Endodermal cell (in vitro differentiated cells): ENCODE measurements at regions not wholly inside any gene's neighbourhood (a gene's known extent, or its start where the extent isn't known, plus 50 kb on each side); places are given as distances from the start of the nearest gene placed in this dataset.

Experiments
- DNase-seq: peaks from one replicate; pipeline ENCODE4 v3.0.0-alpha.2; 2017
- H3K27ac ChIP-seq: 2 replicates; pipeline ENCODE4 v1.5.1; 2013; ENCODE audit warnings: mild to moderate bottlenecking, low read depth, low read length, moderate library complexity
- H3K27me3 ChIP-seq: 2 replicates; pipeline ENCODE4 v1.6.1; 2013; ENCODE audit warnings: mild to moderate bottlenecking, low read length, moderate library complexity; ENCODE audit not compliant: insufficient read depth, control insufficient read depth, poor library complexity, severe bottlenecking
- H3K36me3 ChIP-seq: 2 replicates; pipeline ENCODE4 v1.7.0; 2013; ENCODE audit warnings: mild to moderate bottlenecking, low read length, moderate library complexity; ENCODE audit not compliant: control insufficient read depth, insufficient read depth
- H3K4me1 ChIP-seq: one replicate; pipeline ENCODE4 v1.7.0; 2013; ENCODE audit warnings: low read length; ENCODE audit not compliant: control insufficient read depth, insufficient read depth
- H3K4me3 ChIP-seq: 2 replicates; pipeline ENCODE4 v1.5.1; 2013; ENCODE audit warnings: mild to moderate bottlenecking, low read length, moderate library complexity
- H3K9ac ChIP-seq: 2 replicates; pipeline ENCODE4 v1.6.1; 2013; ENCODE audit warnings: mild to moderate bottlenecking, low read length, moderate library complexity; ENCODE audit not compliant: poor library complexity, severe bottlenecking; ENCODE audit errors: extremely low read depth
- H3K9me3 ChIP-seq: 2 replicates; pipeline ENCODE4 v1.6.1; 2013; ENCODE audit warnings: mild to moderate bottlenecking, low read length, moderate library complexity; ENCODE audit not compliant: control insufficient read depth
- H3K27ac Mint-ChIP-seq: 2 replicates; pipeline ENCODE4 v1.8.0; 2020; ENCODE audit warnings: mixed read lengths
- H3K27me3 Mint-ChIP-seq: 2 replicates; pipeline ENCODE4 v1.8.0; 2021; ENCODE audit warnings: mild to moderate bottlenecking, mixed read lengths; ENCODE audit not compliant: insufficient read depth
- H3K36me3 Mint-ChIP-seq: 2 replicates; pipeline ENCODE4 v1.8.0; 2020; ENCODE audit warnings: low read depth, mixed read lengths
- H3K4me1 Mint-ChIP-seq: 2 replicates; pipeline ENCODE4 v1.8.0; 2020; ENCODE audit warnings: mixed read lengths
- H3K4me3 Mint-ChIP-seq: 2 replicates; pipeline ENCODE4 v1.8.0; 2020; ENCODE audit warnings: mild to moderate bottlenecking, moderate library complexity, mixed read lengths
- H3K9me3 Mint-ChIP-seq: 2 replicates; pipeline ENCODE4 v1.8.0; 2020; ENCODE audit warnings: mild to moderate bottlenecking, mixed read lengths
- CTCF ChIP-seq: fragments of 200-600 bp; sonication (generic); conservative IDR thresholded peaks from 2 replicates; pipeline ENCODE4 v1.5.0; 2021; ENCODE audit warnings: antibody characterized with exemption, mild to moderate bottlenecking
- WGBS, 2 experiments: methylation state at CpG; one replicate each; pipeline versions ENCODE4 v1.1.5 to v1.1.7; 2013; ENCODE audit warnings: missing lambda C conversion rate in 2 of 2, mixed read lengths in 1 of 2; ENCODE audit not compliant: insufficient coverage in 1 of 2, insufficient read length in 1 of 2; 5-methylcytosine and 5-hydroxymethylcytosine counted together

DNA sequence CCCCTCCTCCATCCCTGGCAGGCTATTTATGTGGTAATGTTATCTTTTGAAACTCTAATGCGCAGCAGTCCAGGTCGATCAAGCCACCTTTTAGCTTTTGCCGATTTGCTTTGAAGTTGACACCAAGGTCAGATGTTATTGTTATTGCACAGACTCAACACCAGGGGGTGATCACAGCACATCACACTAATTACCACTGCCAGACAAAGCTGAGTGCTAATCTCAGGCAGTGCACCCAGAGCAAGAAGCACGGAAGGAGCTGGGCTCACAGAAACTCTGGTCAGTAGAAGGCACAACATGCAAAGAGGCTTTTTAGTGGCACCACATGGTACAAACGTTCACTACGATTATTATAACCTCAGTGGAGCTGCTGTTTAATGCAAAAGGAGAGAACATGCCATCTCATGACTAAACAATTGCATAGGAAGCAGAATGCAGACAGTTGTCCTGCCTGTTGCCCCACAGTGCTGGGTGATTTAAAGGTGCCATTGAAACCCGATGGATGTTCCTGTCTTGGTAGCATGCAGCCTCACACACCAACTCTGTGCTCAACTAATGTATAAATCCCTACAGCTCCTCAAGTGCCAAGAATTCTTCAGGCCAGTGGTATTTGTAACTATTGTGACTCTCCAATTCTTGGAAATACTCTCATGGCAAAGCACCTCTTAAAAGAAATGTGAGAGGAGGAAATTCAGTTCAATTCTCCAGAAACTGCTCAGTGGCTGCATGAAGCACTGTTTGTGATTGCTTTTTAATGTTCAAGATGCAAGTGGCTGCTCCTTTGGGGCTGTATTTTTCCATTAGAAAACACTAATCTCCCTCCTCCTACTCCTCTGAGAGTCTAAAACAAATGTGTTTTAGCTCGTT lies 353.9 kb upstream of the DDI1 start:
- Mint-ChIP-seq H3K36me3 (no peaks in the 10 kb centered on the region), H3K9me3 (peaks cover 5% of the 10 kb centered on the region), H3K27me3 (no peaks in the 10 kb centered on the region), H3K4me3 (no peak overlapping the region), H3K4me1 (peaks cover 10% of the 10 kb centered on the region), H3K27ac (peak overlapping the region; percentile 19)
- no peaks in the 10 kb centered on the region for H3K36me3 ChIP-seq
- H3K4me3 ChIP-seq, result no peak overlapping the region
- no peak overlapping the region for H3K9ac ChIP-seq
- 35 to 36% methylated on average over 4 to 8 of the region's 8 CpGs for WGBS, 2 experiments
- DNase-seq, result peak; percentile 89
- no peaks in the 10 kb centered on the region for H3K27me3 ChIP-seq
- peak; percentile 90 for TF ChIP-seq CTCF
- H3K9me3 ChIP-seq, result peaks cover 9% of the 10 kb centered on the region
- H3K27ac ChIP-seq, result no peak overlapping the region
- H3K4me1 ChIP-seq, result peaks cover 4% of the 10 kb centered on the region

DNA sequence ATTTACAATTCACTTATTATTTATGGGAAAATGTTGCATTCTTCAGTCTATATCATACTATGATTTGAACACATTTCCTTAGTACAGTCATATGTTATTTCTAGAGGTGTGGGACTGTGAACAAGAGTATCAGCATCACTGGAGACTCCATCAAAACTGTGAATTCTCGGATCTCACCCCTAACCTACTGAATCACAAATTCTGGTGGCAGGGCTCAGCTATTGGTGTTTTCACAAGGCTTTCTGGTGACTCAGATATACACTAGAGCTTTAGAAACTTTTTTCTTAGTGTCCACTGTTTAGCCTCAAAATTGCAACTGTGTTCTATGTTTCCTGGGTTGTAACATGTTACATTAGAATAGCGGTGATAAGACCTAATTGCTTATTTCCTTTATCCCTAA lies 352.9 kb upstream of the DDI1 start:
- Histone ChIP-seq H3K9ac (no peak overlapping the region), H3K4me3 (no peak overlapping the region), H3K4me1 (peaks cover 4% of the 10 kb centered on the region), H3K36me3 (no peaks in the 10 kb centered on the region), H3K9me3 (peaks cover 9% of the 10 kb centered on the region), H3K27me3 (no peaks in the 10 kb centered on the region), H3K27ac (no peak overlapping the region)
- Mint-ChIP-seq H3K4me3 (no peak overlapping the region), H3K4me1 (peaks cover 10% of the 10 kb centered on the region), H3K36me3 (no peaks in the 10 kb centered on the region), H3K9me3 (peaks cover 5% of the 10 kb centered on the region), H3K27me3 (no peaks in the 10 kb centered on the region), H3K27ac (no peak overlapping the region)
- TF ChIP-seq CTCF, result no peak
- WGBS, 2 experiments, result 93 to 100% methylated on average over 2 of the region's 2 CpGs
- DNase-seq, result no peak

DNA sequence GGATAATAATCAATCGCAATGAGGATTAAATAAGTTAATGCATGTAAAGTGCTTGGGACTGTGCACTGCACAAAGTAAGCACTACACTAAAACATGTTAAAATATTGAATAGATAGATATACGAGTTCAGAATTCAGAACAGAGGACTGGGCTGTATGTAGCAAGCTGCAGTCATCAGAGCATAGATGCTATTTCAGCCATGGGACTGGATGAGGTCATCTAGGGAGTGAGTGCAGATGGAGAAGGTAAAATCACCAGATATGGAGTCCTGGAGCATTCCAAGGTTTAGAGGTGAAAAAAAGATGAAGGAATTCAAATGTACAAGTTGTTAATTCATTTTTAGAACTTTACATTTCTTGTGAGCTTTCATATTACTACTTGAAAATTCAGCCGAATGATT lies 347.5 kb upstream of the DDI1 start:
- WGBS, 2 experiments, result 77 to 95% methylated on average over 3 of the region's 3 CpGs
- no peak overlapping the region for H3K27ac Mint-ChIP-seq

More for the DNA sequence above, 347.5 kb upstream of the DDI1 start:
- Histone ChIP-seq H3K36me3 (no peaks in the 10 kb centered on the region), H3K27ac (no peak overlapping the region), H3K4me1 (no peaks in the 10 kb centered on the region), H3K9ac (no peak overlapping the region), H3K4me3 (no peak overlapping the region), H3K27me3 (no peaks in the 10 kb centered on the region), H3K9me3 (peaks cover 9% of the 10 kb centered on the region)
- H3K36me3 Mint-ChIP-seq, result no peaks in the 10 kb centered on the region
- no peaks in the 10 kb centered on the region for H3K27me3 Mint-ChIP-seq
- no peak for DNase-seq
- H3K4me1 Mint-ChIP-seq, result no peaks in the 10 kb centered on the region
- no peak for TF ChIP-seq CTCF
- no peak overlapping the region for H3K4me3 Mint-ChIP-seq
- peaks cover 5% of the 10 kb centered on the region for H3K9me3 Mint-ChIP-seq
